ENCODE measurements at regions not wholly inside any gene's neighbourhood (a gene's known extent, or its start where the extent isn't known, plus 50 kb on each side); places are given as distances from the start of the nearest gene placed in this dataset.
"Not testable (repeated sequence)": the region's sequence is repeated elsewhere in the genome, so short reads cannot be mapped to it uniquely, and the experiment has no call there.

- no peak for DNase-seq (ENCODE audit: low read depth, low spot score)
Observed at GRCh38 chr6:169983651-169984050, 232.2 kb downstream of the ERMARD start.

- no peak for DNase-seq (ENCODE audit: low read depth, low spot score)
Observed at GRCh38 chr6:169982461-169983386, 231.3 kb downstream of the ERMARD start.

- DNase-seq (ENCODE audit: low read depth, low spot score): no peak
Observed at GRCh38 chr6:169981969-169982368, 230.5 kb downstream of the ERMARD start.

GRCh38 chr6:169981568-169981967 lies 230.1 kb downstream of the ERMARD start:
- no peak for DNase-seq (ENCODE audit: low read depth, low spot score)

- DNase-seq (ENCODE audit: low read depth, low spot score): no peak
Observed at GRCh38 chr6:169980826-169981450, 229.5 kb downstream of the ERMARD start.

GRCh38 chr6:169979873-169980432 lies 228.5 kb downstream of the ERMARD start:
- DNase-seq (ENCODE audit: low read depth, low spot score): no peak

- DNase-seq (ENCODE audit: low read depth, low spot score): no peak
Observed at GRCh38 chr6:169978615-169979161, 227.3 kb downstream of the ERMARD start.

GRCh38 chr6:169977434-169978265 lies 226.2 kb downstream of the ERMARD start:
- DNase-seq (ENCODE audit: low read depth, low spot score): no peak

GRCh38 chr6:169976301-169977081 lies 225.1 kb downstream of the ERMARD start:
- no peak for DNase-seq (ENCODE audit: low read depth, low spot score)

- no peak for DNase-seq (ENCODE audit: low read depth, low spot score)
Observed at GRCh38 chr6:169975701-169976100, 224.3 kb downstream of the ERMARD start.

- DNase-seq (ENCODE audit: low read depth, low spot score): no peak
Observed at GRCh38 chr6:169975286-169975685, 223.9 kb downstream of the ERMARD start.

- DNase-seq (ENCODE audit: low read depth, low spot score): no peak
Observed at GRCh38 chr6:169974663-169975062, 223.2 kb downstream of the ERMARD start.

GRCh38 chr6:169973588-169974467 lies 222.4 kb downstream of the ERMARD start:
- not testable (repeated sequence) for DNase-seq (ENCODE audit: low read depth, low spot score)

- DNase-seq (ENCODE audit: low read depth, low spot score): no peak
Observed at GRCh38 chr6:169972736-169973135, 221.3 kb downstream of the ERMARD start.

GRCh38 chr6:169972101-169972651 lies 220.8 kb downstream of the ERMARD start:
- DNase-seq (ENCODE audit: low read depth, low spot score): no peak

GRCh38 chr6:169971081-169971861 lies 219.8 kb downstream of the ERMARD start:
- DNase-seq (ENCODE audit: low read depth, low spot score): no peak

- no peak for DNase-seq (ENCODE audit: low read depth, low spot score)
Observed at GRCh38 chr6:169970306-169970988, 219.0 kb downstream of the ERMARD start.
